Lung (tissue), 11 donors: ENCODE measurements at regions not wholly inside any gene's neighbourhood (a gene's known extent, or its start where the extent isn't known, plus 50 kb on each side); places are given as distances from the start of the nearest gene placed in this dataset.

Source experiments
- ATAC-seq: fragments of 200-7000 bp; cut with Tn5 transposase; one replicate; pipeline ENCODE4 v1.9.1; 2020; ENCODE audit warnings: moderate number of reproducible peaks; ENCODE audit not compliant: insufficient read depth, low FRiP score
- DNase-seq, 3 donors: peaks; one replicate each; pipeline ENCODE4 v3.0.0-alpha.2; 2013 to 2017
- H3K27ac ChIP-seq, 2 donors: one replicate each; pipeline ENCODE4 v1.5.1; 2013; ENCODE audit warnings: mild to moderate bottlenecking in 2 of 2, moderate library complexity in 2 of 2, control low read depth in 1 of 2, inconsistent platforms in 1 of 2, low read depth in 1 of 2, low read length in 1 of 2
- H3K27me3 ChIP-seq, 3 donors: one replicate each; pipeline ENCODE4 v1.5.1; 2013; ENCODE audit warnings: low read length in 2 of 3; ENCODE audit not compliant: control insufficient read depth in 3 of 3, insufficient read depth in 3 of 3
- H3K36me3 ChIP-seq, 4 donors: one replicate each; pipeline ENCODE4 v1.5.1; 2013; ENCODE audit warnings: low read length in 4 of 4, mild to moderate bottlenecking in 1 of 4, moderate library complexity in 1 of 4; ENCODE audit not compliant: control insufficient read depth in 4 of 4, insufficient read depth in 4 of 4
- H3K4me1 ChIP-seq, 5 donors: one replicate each; pipeline ENCODE4 v1.5.1; 2013; ENCODE audit warnings: low read length in 5 of 5, mild to moderate bottlenecking in 2 of 5, moderate library complexity in 1 of 5; ENCODE audit not compliant: control insufficient read depth in 5 of 5, insufficient read depth in 5 of 5
- H3K4me3 ChIP-seq: one replicate; pipeline ENCODE4 v1.5.1; 2013; ENCODE audit warnings: mild to moderate bottlenecking, control low read depth, moderate library complexity
- H3K9ac ChIP-seq, 2 donors: one replicate each; pipeline ENCODE4 v1.5.1; 2013; ENCODE audit warnings: low read length in 2 of 2, control low read depth in 1 of 2; ENCODE audit not compliant: insufficient read depth in 1 of 2
- H3K9me3 ChIP-seq, 4 donors: one replicate each; pipeline ENCODE4 v1.5.1; 2013; ENCODE audit warnings: low read length in 3 of 4, mild to moderate bottlenecking in 1 of 4, moderate library complexity in 1 of 4; ENCODE audit not compliant: control insufficient read depth in 4 of 4, insufficient read depth in 3 of 4
- WGBS, 2 donors: extraction: QIAGEN DNeasy Blood & Tissue Kit; methylation state at CpG; one replicate each; pipeline ENCODE4 v1.1.7; 2013; 5-methylcytosine and 5-hydroxymethylcytosine counted together
- TF ChIP-seq, protein P1 (sequence below): IDR thresholded peaks from 2 replicates; pipeline ENCODE4 v1.5.1; 2012; ENCODE audit warnings: mild to moderate bottlenecking; ENCODE audit errors: control extremely low read depth, extremely low read depth
- donor health status: control.
- donor health status: control.
- donor health status: Bipolar disorder and iron deficiency.
- donor health status: healthy.
- donor health status: DM: yes; HTN: yes; CAD: no.

GRCh38 chr13:79691826-79692225 is 210.9 kb downstream of the NDFIP2 start:
- H3K4me3 ChIP-seq = no peak overlapping the region
- H3K27ac ChIP-seq = no peak overlapping the region
- H3K9me3 ChIP-seq = no peaks in the 10 kb centered on the region
- no peak for DNase-seq
- TF ChIP-seq, protein P1, sequence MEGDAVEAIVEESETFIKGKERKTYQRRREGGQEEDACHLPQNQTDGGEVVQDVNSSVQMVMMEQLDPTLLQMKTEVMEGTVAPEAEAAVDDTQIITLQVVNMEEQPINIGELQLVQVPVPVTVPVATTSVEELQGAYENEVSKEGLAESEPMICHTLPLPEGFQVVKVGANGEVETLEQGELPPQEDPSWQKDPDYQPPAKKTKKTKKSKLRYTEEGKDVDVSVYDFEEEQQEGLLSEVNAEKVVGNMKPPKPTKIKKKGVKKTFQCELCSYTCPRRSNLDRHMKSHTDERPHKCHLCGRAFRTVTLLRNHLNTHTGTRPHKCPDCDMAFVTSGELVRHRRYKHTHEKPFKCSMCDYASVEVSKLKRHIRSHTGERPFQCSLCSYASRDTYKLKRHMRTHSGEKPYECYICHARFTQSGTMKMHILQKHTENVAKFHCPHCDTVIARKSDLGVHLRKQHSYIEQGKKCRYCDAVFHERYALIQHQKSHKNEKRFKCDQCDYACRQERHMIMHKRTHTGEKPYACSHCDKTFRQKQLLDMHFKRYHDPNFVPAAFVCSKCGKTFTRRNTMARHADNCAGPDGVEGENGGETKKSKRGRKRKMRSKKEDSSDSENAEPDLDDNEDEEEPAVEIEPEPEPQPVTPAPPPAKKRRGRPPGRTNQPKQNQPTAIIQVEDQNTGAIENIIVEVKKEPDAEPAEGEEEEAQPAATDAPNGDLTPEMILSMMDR = no peak
- ATAC-seq = no peak
- no peak overlapping the region for H3K9ac ChIP-seq
- no peaks in the 10 kb centered on the region for H3K27me3 ChIP-seq
- no peaks in the 10 kb centered on the region for H3K36me3 ChIP-seq
- H3K4me1 ChIP-seq = peaks cover 0 to under 1% (median 0%) of the 10 kb centered on the region in 5 donors
- 91 to 95% methylated on average over 3 of the region's 3 CpGs for WGBS, 2 donors

DNA sequence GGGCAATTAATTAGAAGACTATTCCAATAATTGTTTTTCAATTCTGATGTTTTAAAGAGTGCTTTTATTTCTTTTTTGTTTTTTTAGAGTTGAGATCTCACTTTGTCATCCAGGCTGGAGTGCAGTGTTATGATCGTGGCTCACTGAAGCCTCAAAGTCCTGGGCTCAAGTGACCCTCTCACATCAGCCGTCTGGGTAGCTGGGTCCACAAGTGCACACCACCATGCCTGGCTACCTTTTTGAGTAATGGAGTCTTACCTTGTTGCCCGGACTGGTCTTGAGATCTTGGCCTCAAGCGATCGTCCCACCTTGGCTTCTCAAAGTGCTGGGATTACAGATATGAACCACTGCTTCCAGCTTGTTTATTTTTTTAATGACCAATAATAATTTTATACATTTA is 207.8 kb downstream of the NDFIP2 start:
- Histone ChIP-seq H3K9ac (no peak overlapping the region), H3K27me3 (no peaks in the 10 kb centered on the region), H3K27ac (no peak overlapping the region), H3K4me1 (peaks cover 0 to 8% (median 0%) of the 10 kb centered on the region in 5 donors), H3K4me3 (no peak overlapping the region), H3K36me3 (no peaks in the 10 kb centered on the region), H3K9me3 (no peaks in the 10 kb centered on the region)
- TF ChIP-seq, protein P1 = no peak
- DNase-seq (no peak), ATAC-seq (no peak)
- 91 to 96% methylated on average over 5 of the region's 5 CpGs for WGBS, 2 donors

GRCh38 chr13:79686441-79686840 is 205.5 kb downstream of the NDFIP2 start:
- Histone ChIP-seq H3K36me3 (no peaks in the 10 kb centered on the region), H3K4me1 (peaks cover 0 to 8% (median 0%) of the 10 kb centered on the region in 5 donors), H3K4me3 (no peak overlapping the region), H3K9me3 (no peaks in the 10 kb centered on the region), H3K27ac (no peak overlapping the region), H3K9ac (no peak overlapping the region), H3K27me3 (no peaks in the 10 kb centered on the region)
- TF ChIP-seq, protein P1 = no peak
- 79 to 89% methylated on average over 6 of the region's 6 CpGs for WGBS, 2 donors
- DNase-seq = peak in 2 of 3 donors; percentile 28 to 40
- no peak for ATAC-seq

- Histone ChIP-seq H3K4me3 (no peak overlapping the region), H3K9me3 (no peaks in the 10 kb centered on the region), H3K27ac (no peak overlapping the region), H3K36me3 (no peaks in the 10 kb centered on the region), H3K4me1 (peaks cover 0 to 8% (median 0%) of the 10 kb centered on the region in 5 donors), H3K27me3 (no peaks in the 10 kb centered on the region), H3K9ac (no peak overlapping the region)
- ATAC-seq = no peak
- 90 to 93% methylated on average over 3 of the region's 3 CpGs for WGBS, 2 donors
- TF ChIP-seq, protein P1 = no peak
- DNase-seq = no peak
Measured at GRCh38 chr13:79684371-79684770, 203.4 kb downstream of the NDFIP2 start.
